ENCODE measurements at regions not wholly inside any gene's neighbourhood (a gene's known extent, or its start where the extent isn't known, plus 50 kb on each side); places are given as distances from the start of the nearest gene placed in this dataset.

- TF ChIP-seq ZNF148 (tag by site-specific recombination; IDR thresholded peaks at IDR 0.05; ENCODE audit: borderline replicate concordance): no peak
- no peak for TF ChIP-seq ZNF530 (tag by site-specific recombination; IDR thresholded peaks at IDR 0.05; ENCODE audit: low read depth)
- no peak for TF ChIP-seq ZNF121 (tag by site-specific recombination; IDR thresholded peaks at IDR 0.05)
- TF ChIP-seq AEBP2 (tag by site-specific recombination; IDR thresholded peaks at IDR 0.05; ENCODE audit: borderline replicate concordance): no peak
- TF ChIP-seq ZNF544 (tag by site-specific recombination; IDR thresholded peaks at IDR 0.05): no peak
- TF ChIP-seq ZNF654 (tag by site-specific recombination; IDR thresholded peaks at IDR 0.05; ENCODE audit: low read depth): no peak
- no peak for TF ChIP-seq YY1 (tag by site-specific recombination; IDR thresholded peaks at IDR 0.05)
- no peak for TF ChIP-seq PRDM10 (tag by site-specific recombination; IDR thresholded peaks at IDR 0.05)
- no peak for TF ChIP-seq OSR2 (tag by site-specific recombination; IDR thresholded peaks at IDR 0.05)
These were observed 236.3 kb downstream of the SEC14L1 start (continued) for GRCh38 chr17:77376795-77377709.

GRCh38 chr17:77377710-77378235 lies 237.0 kb downstream of the SEC14L1 start:
- Histone ChIP-seq H3K27ac (ENCODE audit: extremely low read depth, low read depth, low read length) (0 out of 2 replicates have a peak overlapping the region, but pooled peaks have one; percentile 27), H3K4me1 (ENCODE audit: control insufficient read depth, insufficient read depth, low read length) (peaks cover 11% of the 10 kb centered on the region), H3K9me3 (ENCODE audit: control insufficient read depth, insufficient read depth, low read depth, low read length) (no peaks in the 10 kb centered on the region), H3K36me3 (ENCODE audit: control insufficient read depth in 2 of 2, insufficient read depth in 1 of 2, low read length in 2 of 2) (no peaks in the 10 kb centered on the region), H3K4me3 (ENCODE audit: low read depth, low read length) (no peak overlapping the region)
- POLR2A ChIA-PET: no interaction called here
- CTCF ChIA-PET: interaction anchor here (0.6 to 0.8 kb wide), 2 partner anchors 22 to 50 kb away, joined by 3 to 4 read pairs; no protein-coding TSS in a partner anchor
- no peak for TF ChIP-seq ZNF692 (tag by site-specific recombination; IDR thresholded peaks at IDR 0.05)
- no peak for TF ChIP-seq GFI1B (tag by site-specific recombination; IDR thresholded peaks at IDR 0.05)
- no peak for TF ChIP-seq ZNF157 (tag by site-specific recombination; IDR thresholded peaks at IDR 0.05)
- TF ChIP-seq ZFP3 (tag by site-specific recombination; IDR thresholded peaks at IDR 0.05; ENCODE audit: low read depth): no peak
- no peak for TF ChIP-seq PRDM2 (tag by site-specific recombination; IDR thresholded peaks at IDR 0.05; ENCODE audit: borderline replicate concordance)
- no peak for TF ChIP-seq ZSCAN18 (tag by site-specific recombination; IDR thresholded peaks at IDR 0.05)
- no peak for TF ChIP-seq KLF17 (tag by site-specific recombination; IDR thresholded peaks at IDR 0.05)
